Stimulated activated naive CD4-positive, alpha-beta T cell treated with Interleukin-2 at 50 U/mL for 16 hours (primary cell): ENCODE measurements at regions not wholly inside any gene's neighbourhood (a gene's known extent, or its start where the extent isn't known, plus 50 kb on each side); places are given as distances from the start of the nearest gene placed in this dataset.

ENCODE experiments used
- DNase-seq: peaks from one replicate; lab custom pipeline; 2025; lab: John Stamatoyannopoulos, UW

- no peak for DNase-seq
Observed at GRCh38 chr9:91100878-91101450, 260.8 kb downstream of the AUH start.

- peak; percentile 69 for DNase-seq
Observed at GRCh38 chr9:91101611-91102168, 260.0 kb downstream of the AUH start.

GRCh38 chr9:91102269-91102668 lies 259.4 kb downstream of the AUH start:
- no peak for DNase-seq

- DNase-seq: no peak
Observed at GRCh38 chr9:91103931-91104330, 257.8 kb downstream of the AUH start.

- DNase-seq: no peak
Observed at GRCh38 chr9:91106415-91107081, 255.2 kb downstream of the AUH start.

- no peak for DNase-seq
Observed at GRCh38 chr9:91111226-91111625, 250.5 kb downstream of the AUH start.

GRCh38 chr9:91111876-91112275 lies 249.8 kb downstream of the AUH start:
- no peak for DNase-seq

- DNase-seq: no peak
Observed at GRCh38 chr9:91113016-91113415, 248.7 kb downstream of the AUH start.

- DNase-seq: no peak
Observed at GRCh38 chr9:91114450-91114849, 247.3 kb downstream of the AUH start.

- no peak for DNase-seq
Observed at GRCh38 chr9:91116211-91116610, 245.5 kb downstream of the AUH start.

- DNase-seq: no peak
Observed at GRCh38 chr9:91116711-91117110, 245.0 kb downstream of the AUH start.

- DNase-seq: no peak
Observed at GRCh38 chr9:91117474-91117891, 244.2 kb downstream of the AUH start.

- no peak for DNase-seq
Observed at GRCh38 chr9:91117959-91118703, 243.6 kb downstream of the AUH start.

- DNase-seq: no peak
Observed at GRCh38 chr9:91118704-91119025, 243.1 kb downstream of the AUH start.

- DNase-seq: no peak
Observed at GRCh38 chr9:91119142-91119541, 242.6 kb downstream of the AUH start.

GRCh38 chr9:91119679-91120078 lies 242.0 kb downstream of the AUH start:
- DNase-seq: no peak

GRCh38 chr9:91120200-91120599 lies 241.5 kb downstream of the AUH start:
- DNase-seq: no peak

- DNase-seq: no peak
Observed at GRCh38 chr9:91122755-91123154, 239.0 kb downstream of the AUH start.

GRCh38 chr9:91126761-91127445 lies 234.8 kb downstream of the AUH start:
- DNase-seq: no peak

GRCh38 chr9:91127653-91128052 lies 234.1 kb downstream of the AUH start:
- no peak for DNase-seq

- no peak for DNase-seq
Observed at GRCh38 chr9:91130796-91131318, 230.9 kb downstream of the AUH start.

GRCh38 chr9:91131433-91131839 lies 230.3 kb downstream of the AUH start:
- DNase-seq: peak; percentile 78
